ENCODE measurements at regions not wholly inside any gene's neighbourhood (a gene's known extent, or its start where the extent isn't known, plus 50 kb on each side); places are given as distances from the start of the nearest gene placed in this dataset.

- Histone ChIP-seq H3K4me3 (no peak overlapping the region), H3K27me3 (replicated peaks; ENCODE audit: insufficient read depth) (no peaks in the 10 kb centered on the region), H3K9me3 (no peaks in the 10 kb centered on the region), H3K27ac (no peak overlapping the region), H3K4me1 (ENCODE audit: control insufficient read depth in 1 of 2, low read depth in 2 of 2) (no peaks in the 10 kb centered on the region), H3K36me3 (no peaks in the 10 kb centered on the region)
- ATAC-seq (ENCODE audit: insufficient number of reproducible peaks, low FRiP score, low read depth) (no peak), DNase-seq (ENCODE audit: low spot score) (no peak)
- no peak for TF ChIP-seq CTCF (IDR thresholded peaks at IDR 0.05)
Measured at GRCh38 chr4:58611012-58611411, 1500.8 kb upstream of the IGFBP7 start.

DNA sequence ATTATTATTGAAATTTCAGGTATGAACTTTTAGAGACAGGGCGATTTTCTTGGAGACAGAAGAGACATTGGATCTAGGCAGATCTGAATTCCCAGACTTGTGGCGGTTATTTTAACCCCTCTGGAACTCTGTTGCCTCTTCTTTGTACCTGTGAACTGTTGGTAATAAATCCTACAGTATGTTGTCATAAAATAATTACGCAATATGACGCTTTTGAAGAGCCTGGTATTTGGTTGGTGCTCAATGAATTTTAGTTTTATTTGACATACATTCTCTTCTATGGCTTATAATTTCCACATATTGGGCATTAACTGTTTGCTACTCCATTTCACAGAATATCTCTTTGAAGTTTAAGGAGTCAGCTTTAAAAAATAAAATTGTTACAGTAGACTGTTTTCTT is 1496.1 kb upstream of the IGFBP7 start:
- TF ChIP-seq CTCF (IDR thresholded peaks at IDR 0.05) = no peak
- H3K27me3 ChIP-seq (replicated peaks; ENCODE audit: insufficient read depth) = no peaks in the 10 kb centered on the region
- H3K4me1 ChIP-seq (ENCODE audit: control insufficient read depth in 1 of 2, low read depth in 2 of 2) = no peaks in the 10 kb centered on the region
- no peaks in the 10 kb centered on the region for H3K36me3 ChIP-seq
- H3K9me3 ChIP-seq = no peaks in the 10 kb centered on the region
- ATAC-seq (ENCODE audit: insufficient number of reproducible peaks, low FRiP score, low read depth) (no peak), DNase-seq (ENCODE audit: low spot score) (no peak)
- no peak overlapping the region for H3K27ac ChIP-seq
- no peak overlapping the region for H3K4me3 ChIP-seq

DNA sequence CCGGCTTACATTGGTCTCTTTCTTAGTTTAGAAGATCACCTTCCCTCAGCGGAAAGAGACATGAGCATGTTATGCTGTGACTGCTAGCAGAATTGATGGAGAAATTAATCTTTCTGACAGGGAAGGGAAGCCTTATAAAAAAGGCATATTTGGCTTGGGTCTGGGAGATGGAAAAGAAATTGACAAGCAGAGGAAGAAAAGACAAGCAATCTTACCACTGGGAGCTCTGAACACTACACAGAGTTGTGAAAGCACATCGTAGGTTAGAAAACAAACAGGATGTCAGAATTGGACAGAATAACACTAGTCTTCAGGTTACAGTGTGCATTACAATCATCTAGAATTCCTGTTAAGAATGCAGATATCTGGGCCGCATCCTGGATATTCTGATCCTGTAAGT is 1493.8 kb upstream of the IGFBP7 start:
- TF ChIP-seq CTCF (IDR thresholded peaks at IDR 0.05) = no peak
- Histone ChIP-seq H3K36me3 (no peaks in the 10 kb centered on the region), H3K4me1 (ENCODE audit: control insufficient read depth in 1 of 2, low read depth in 2 of 2) (no peaks in the 10 kb centered on the region), H3K9me3 (no peaks in the 10 kb centered on the region), H3K4me3 (no peak overlapping the region), H3K27me3 (replicated peaks; ENCODE audit: insufficient read depth) (no peaks in the 10 kb centered on the region), H3K27ac (no peak overlapping the region)
- ATAC-seq (ENCODE audit: insufficient number of reproducible peaks, low FRiP score, low read depth) (no peak), DNase-seq (ENCODE audit: low spot score) (no peak)

GRCh38 chr4:58602731-58603359 is 1492.7 kb upstream of the IGFBP7 start:
- TF ChIP-seq CTCF (IDR thresholded peaks at IDR 0.05) = no peak
- Histone ChIP-seq H3K4me1 (ENCODE audit: control insufficient read depth in 1 of 2, low read depth in 2 of 2) (no peaks in the 10 kb centered on the region), H3K36me3 (no peaks in the 10 kb centered on the region), H3K9me3 (no peaks in the 10 kb centered on the region), H3K4me3 (no peak overlapping the region), H3K27me3 (replicated peaks; ENCODE audit: insufficient read depth) (no peaks in the 10 kb centered on the region), H3K27ac (no peak overlapping the region)
- ATAC-seq (ENCODE audit: insufficient number of reproducible peaks, low FRiP score, low read depth) (no peak), DNase-seq (ENCODE audit: low spot score) (no peak)

- H3K27me3 ChIP-seq (replicated peaks; ENCODE audit: insufficient read depth) = no peaks in the 10 kb centered on the region
- TF ChIP-seq CTCF (IDR thresholded peaks at IDR 0.05) = no peak
- ATAC-seq (ENCODE audit: insufficient number of reproducible peaks, low FRiP score, low read depth) (no peak), DNase-seq (ENCODE audit: low spot score) (no peak)
- no peaks in the 10 kb centered on the region for H3K4me1 ChIP-seq (ENCODE audit: control insufficient read depth in 1 of 2, low read depth in 2 of 2)
- no peaks in the 10 kb centered on the region for H3K9me3 ChIP-seq
- H3K36me3 ChIP-seq = no peaks in the 10 kb centered on the region
- H3K4me3 ChIP-seq = no peak overlapping the region
- no peak overlapping the region for H3K27ac ChIP-seq
Measured at GRCh38 chr4:58602022-58602421, 1491.8 kb upstream of the IGFBP7 start.

Data from thoracic aorta (tissue), 2 donors.